ENCODE measurements at regions not wholly inside any gene's neighbourhood (a gene's known extent, or its start where the extent isn't known, plus 50 kb on each side); places are given as distances from the start of the nearest gene placed in this dataset.

DNA sequence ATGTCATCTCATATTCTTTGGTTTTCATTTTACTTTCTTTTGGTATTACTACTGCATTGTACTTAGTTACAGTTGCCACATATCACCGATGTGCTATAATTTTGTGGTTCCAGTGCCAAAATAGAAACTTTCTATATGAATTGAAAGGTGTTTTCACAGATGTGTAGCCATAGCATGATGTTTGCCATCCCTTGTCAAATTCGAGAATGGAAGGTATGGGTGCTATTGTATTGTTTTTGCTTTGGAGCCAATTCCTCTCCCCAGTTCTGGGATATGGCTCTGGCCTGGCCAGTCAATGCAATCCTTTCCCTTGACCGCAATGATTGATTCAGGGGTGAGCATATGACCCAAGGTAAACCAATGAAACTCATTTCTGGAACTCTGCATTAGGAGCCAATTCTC is 86.2 kb upstream of the RPS6KA3 start:
- H3K27me3 ChIP-seq, result no peaks in the 10 kb centered on the region
- no peaks in the 10 kb centered on the region for H3K9me3 ChIP-seq
- H3K36me3 ChIP-seq, result no peaks in the 10 kb centered on the region
- TF ChIP-seq, protein P1, sequence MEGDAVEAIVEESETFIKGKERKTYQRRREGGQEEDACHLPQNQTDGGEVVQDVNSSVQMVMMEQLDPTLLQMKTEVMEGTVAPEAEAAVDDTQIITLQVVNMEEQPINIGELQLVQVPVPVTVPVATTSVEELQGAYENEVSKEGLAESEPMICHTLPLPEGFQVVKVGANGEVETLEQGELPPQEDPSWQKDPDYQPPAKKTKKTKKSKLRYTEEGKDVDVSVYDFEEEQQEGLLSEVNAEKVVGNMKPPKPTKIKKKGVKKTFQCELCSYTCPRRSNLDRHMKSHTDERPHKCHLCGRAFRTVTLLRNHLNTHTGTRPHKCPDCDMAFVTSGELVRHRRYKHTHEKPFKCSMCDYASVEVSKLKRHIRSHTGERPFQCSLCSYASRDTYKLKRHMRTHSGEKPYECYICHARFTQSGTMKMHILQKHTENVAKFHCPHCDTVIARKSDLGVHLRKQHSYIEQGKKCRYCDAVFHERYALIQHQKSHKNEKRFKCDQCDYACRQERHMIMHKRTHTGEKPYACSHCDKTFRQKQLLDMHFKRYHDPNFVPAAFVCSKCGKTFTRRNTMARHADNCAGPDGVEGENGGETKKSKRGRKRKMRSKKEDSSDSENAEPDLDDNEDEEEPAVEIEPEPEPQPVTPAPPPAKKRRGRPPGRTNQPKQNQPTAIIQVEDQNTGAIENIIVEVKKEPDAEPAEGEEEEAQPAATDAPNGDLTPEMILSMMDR (IDR thresholded peaks at IDR 0.05), result no peak
- H3K4me3 ChIP-seq (ENCODE audit: low read depth in 1 of 2, low read length in 1 of 2), result no peak overlapping the region
- no peak overlapping the region for H3K27ac ChIP-seq
- H3K4me1 ChIP-seq (ENCODE audit: control insufficient read depth in 1 of 2, insufficient read depth in 1 of 2, low read depth in 1 of 2, low read length in 1 of 2), result no peaks in the 10 kb centered on the region

DNA sequence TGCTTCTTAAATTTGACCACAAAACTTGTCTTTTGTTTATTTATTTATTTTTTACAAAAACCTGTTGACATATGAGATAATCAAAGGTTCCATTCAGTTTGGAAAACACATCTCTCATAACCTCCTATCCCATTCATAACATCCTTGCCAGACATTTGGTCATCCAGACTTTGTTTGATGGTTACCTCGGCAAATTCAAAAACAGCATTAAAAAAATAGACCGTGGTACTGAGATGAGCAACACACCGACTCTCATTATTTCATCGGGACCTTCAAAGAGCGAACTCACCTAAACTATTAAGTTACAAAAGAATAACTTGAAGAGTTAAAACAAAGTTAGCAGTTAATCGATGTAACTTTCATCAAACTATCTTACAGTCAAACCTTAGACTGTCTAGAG is 85.8 kb upstream of the RPS6KA3 start:
- H3K4me3 ChIP-seq (ENCODE audit: low read depth in 1 of 2, low read length in 1 of 2), result no peak overlapping the region
- no peak overlapping the region for H3K27ac ChIP-seq
- no peaks in the 10 kb centered on the region for H3K36me3 ChIP-seq
- TF ChIP-seq, protein P1 (IDR thresholded peaks at IDR 0.05), result no peak
- no peaks in the 10 kb centered on the region for H3K4me1 ChIP-seq (ENCODE audit: control insufficient read depth in 1 of 2, insufficient read depth in 1 of 2, low read depth in 1 of 2, low read length in 1 of 2)
- no peaks in the 10 kb centered on the region for H3K9me3 ChIP-seq
- no peaks in the 10 kb centered on the region for H3K27me3 ChIP-seq

DNA sequence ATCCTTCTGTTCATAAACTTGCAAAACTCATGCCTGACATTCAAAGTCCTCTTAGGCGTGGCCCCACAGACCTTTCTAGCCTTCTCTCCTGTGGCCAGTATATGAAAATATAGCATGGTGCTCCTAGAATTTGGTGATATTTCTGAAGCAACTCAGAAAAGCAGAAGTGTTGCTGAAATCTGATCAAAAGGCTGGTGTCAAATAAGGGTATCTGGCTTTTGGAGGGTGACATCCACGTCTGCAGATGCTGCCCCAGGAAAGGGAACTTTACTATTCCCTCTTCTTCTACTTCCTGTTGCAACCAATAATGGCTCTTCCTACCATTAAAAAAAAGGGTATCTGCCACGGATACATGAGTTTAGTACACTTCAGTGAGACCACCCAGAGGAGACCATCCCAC is 83.9 kb upstream of the RPS6KA3 start:
- H3K36me3 ChIP-seq, result no peaks in the 10 kb centered on the region
- no peak overlapping the region for H3K4me3 ChIP-seq (ENCODE audit: low read depth in 1 of 2, low read length in 1 of 2)
- TF ChIP-seq, protein P1 (IDR thresholded peaks at IDR 0.05), result no peak
- H3K27ac ChIP-seq, result no peak overlapping the region
- no peaks in the 10 kb centered on the region for H3K4me1 ChIP-seq (ENCODE audit: control insufficient read depth in 1 of 2, insufficient read depth in 1 of 2, low read depth in 1 of 2, low read length in 1 of 2)
- no peaks in the 10 kb centered on the region for H3K27me3 ChIP-seq
- no peaks in the 10 kb centered on the region for H3K9me3 ChIP-seq

DNA sequence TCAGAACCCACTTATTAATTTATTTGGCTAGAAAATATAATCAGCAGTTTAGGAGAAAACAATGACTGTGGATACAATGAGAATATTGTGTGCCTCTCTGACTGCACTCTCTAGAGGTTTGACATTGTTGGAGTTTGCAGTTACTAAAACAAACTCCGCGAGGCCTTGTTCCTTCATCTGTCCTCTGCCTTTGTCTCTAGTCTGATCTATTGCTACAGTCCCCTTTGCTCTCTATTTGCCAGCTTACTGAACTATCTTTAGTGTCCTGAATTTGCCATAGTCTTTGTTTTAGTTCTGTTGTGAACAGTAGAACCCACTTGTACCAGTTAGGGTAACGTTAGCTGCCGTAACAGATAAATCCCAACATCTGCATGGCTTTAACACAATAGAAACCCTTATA is 81.4 kb upstream of the RPS6KA3 start:
- Histone ChIP-seq H3K9me3 (no peaks in the 10 kb centered on the region), H3K36me3 (no peaks in the 10 kb centered on the region), H3K27ac (no peak overlapping the region), H3K4me1 (ENCODE audit: control insufficient read depth in 1 of 2, insufficient read depth in 1 of 2, low read depth in 1 of 2, low read length in 1 of 2) (no peaks in the 10 kb centered on the region), H3K27me3 (no peaks in the 10 kb centered on the region), H3K4me3 (ENCODE audit: low read depth in 1 of 2, low read length in 1 of 2) (no peak overlapping the region)
- TF ChIP-seq, protein P1 (IDR thresholded peaks at IDR 0.05), result no peak

DNA sequence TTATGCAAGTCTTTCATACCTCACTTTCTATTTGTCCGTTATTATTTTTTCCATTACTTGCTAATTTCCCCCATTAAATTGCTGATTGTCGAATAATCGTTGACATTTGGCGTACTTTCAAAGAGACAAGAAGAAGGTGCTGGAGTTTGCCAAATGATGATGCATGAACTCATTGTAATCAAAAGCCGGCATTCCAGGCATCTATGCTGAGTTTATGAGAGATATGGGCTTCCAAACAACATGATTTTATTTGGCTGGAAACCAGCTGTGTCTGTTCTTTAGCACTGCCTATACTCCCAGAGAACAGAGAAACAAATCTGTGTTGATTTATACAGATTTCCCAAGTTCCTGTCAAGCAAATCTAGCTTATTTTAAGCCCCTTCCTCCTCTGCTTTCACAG is 80.8 kb upstream of the RPS6KA3 start:
- H3K4me1 ChIP-seq (ENCODE audit: control insufficient read depth in 1 of 2, insufficient read depth in 1 of 2, low read depth in 1 of 2, low read length in 1 of 2), result no peaks in the 10 kb centered on the region

More for the DNA sequence above, 80.8 kb upstream of the RPS6KA3 start:
- no peak overlapping the region for H3K4me3 ChIP-seq (ENCODE audit: low read depth in 1 of 2, low read length in 1 of 2)
- no peaks in the 10 kb centered on the region for H3K9me3 ChIP-seq
- no peak overlapping the region for H3K27ac ChIP-seq
- H3K36me3 ChIP-seq, result no peaks in the 10 kb centered on the region
- TF ChIP-seq, protein P1 (IDR thresholded peaks at IDR 0.05), result no peak
- H3K27me3 ChIP-seq, result no peaks in the 10 kb centered on the region
